A673 (cell line): ENCODE measurements at regions not wholly inside any gene's neighbourhood (a gene's known extent, or its start where the extent isn't known, plus 50 kb on each side); places are given as distances from the start of the nearest gene placed in this dataset.

ENCODE experiments used
- BruUV-seq: library from RNA; stranded (reverse); fragments of 400-500 nt; replicated peaks from 2 replicates; lab custom pipeline; 2021; lab: Mats Ljungman, UMichigan
- CTCF ChIA-PET: fragments of 300-600 bp; sonication (Branson Sonifier 250); formaldehyde crosslinking; loops from one replicate; lab custom pipeline; 2022; ENCODE audit warnings: antibody characterized with exemption; lab: Charles Lee
- POLR2A ChIA-PET: fragments of 300-600 bp; sonication (Branson Sonifier 250); formaldehyde crosslinking; loops from one replicate; lab custom pipeline; 2022; ENCODE audit warnings: antibody characterized with exemption; ENCODE audit not compliant: low non-redundant PET; lab: Charles Lee
- DNase-seq: peaks from one replicate; pipeline ENCODE4 v3.0.0-alpha.2; 2015; ENCODE audit warnings: low spot score
- H3K27ac ChIP-seq: fragments of 200-600 bp; sonication (generic); 2 replicates; pipeline ENCODE4 v1.5.1; 2016; ENCODE audit warnings: mixed run types, low read depth, mild to moderate bottlenecking, mixed read lengths, antibody characterized with exemption, low read length; ENCODE audit not compliant: poor library complexity, severe bottlenecking
- H3K27me3 ChIP-seq: fragments of 200-600 bp; sonication (generic); replicated peaks from 2 replicates; pipeline ENCODE4 v1.6.1; 2017; ENCODE audit warnings: mixed run types, low read depth, mild to moderate bottlenecking, mixed read lengths, antibody characterized with exemption, low read length; ENCODE audit not compliant: insufficient read depth, poor library complexity
- H3K36me3 ChIP-seq: fragments of 200-600 bp; sonication (generic); 2 replicates; pipeline ENCODE4 v1.6.1; 2016; ENCODE audit warnings: mixed run types, mild to moderate bottlenecking, mixed read lengths, antibody characterized with exemption, low read length; ENCODE audit not compliant: insufficient read depth, poor library complexity, severe bottlenecking
- H3K4me1 ChIP-seq: fragments of 200-600 bp; sonication (generic); 2 replicates; pipeline ENCODE4 v1.6.1; 2017; ENCODE audit warnings: mixed run types, mild to moderate bottlenecking, mixed read lengths, antibody characterized with exemption, low read length; ENCODE audit not compliant: insufficient read depth, poor library complexity, severe bottlenecking
- H3K4me3 ChIP-seq: fragments of 200-600 bp; sonication (generic); 2 replicates; pipeline ENCODE4 v1.5.1; 2016; ENCODE audit warnings: low read depth, mixed run types, mild to moderate bottlenecking, mixed read lengths, low read length; ENCODE audit not compliant: poor library complexity, severe bottlenecking
- H3K9me3 ChIP-seq: fragments of 200-600 bp; sonication (generic); 2 replicates; pipeline ENCODE4 v1.6.1; 2016; ENCODE audit warnings: mixed run types, low read depth, mild to moderate bottlenecking, mixed read lengths, antibody characterized with exemption, low read length; ENCODE audit not compliant: poor library complexity, severe bottlenecking
- CTCF ChIP-seq: fragments of 300-800, 200-600 bp; sonication (generic); conservative IDR thresholded peaks from 2 replicates; pipeline ENCODE4 v1.5.1; 2017; ENCODE audit warnings: low read depth, mild to moderate bottlenecking, antibody characterized with exemption, low read length, moderate library complexity, mixed read lengths
- EZH2 ChIP-seq: fragments of 200-600 bp; sonication (generic); IDR thresholded peaks from 2 replicates; pipeline ENCODE4 v1.6.1; 2017; ENCODE audit warnings: borderline replicate concordance, low read depth, mild to moderate bottlenecking, mixed read lengths, antibody characterized with exemption, low read length; ENCODE audit not compliant: poor library complexity, severe bottlenecking
- intact Hi-C: fragments of 100-400 bp; cut with micrococcal nuclease; formaldehyde crosslinking; loops from one replicate; pipeline ENCODE4 v1.10.0; 2022; ENCODE audit not compliant: unreplicated experiment

- Histone ChIP-seq H3K27me3 (no peaks in the 10 kb centered on the region), H3K4me1 (no peaks in the 10 kb centered on the region), H3K36me3 (no peaks in the 10 kb centered on the region), H3K9me3 (no peaks in the 10 kb centered on the region), H3K27ac (no peak overlapping the region), H3K4me3 (no peak overlapping the region)
- intact Hi-C loops = no loop called here
- TF ChIP-seq EZH2 (no peak), CTCF (no peak)
- POLR2A ChIA-PET = no interaction called here
- DNase-seq = no peak
- no TSS peak for BruUV-seq
- CTCF ChIA-PET = no interaction called here
Measured at GRCh38 chr20:60467078-60467477, 508.9 kb downstream of the CDH26 start.

- no TSS peak for BruUV-seq
- H3K4me3 ChIP-seq = no peak overlapping the region
- no peaks in the 10 kb centered on the region for H3K4me1 ChIP-seq
- no peak for TF ChIP-seq EZH2
- no peak for TF ChIP-seq CTCF
- DNase-seq = no peak
- no peak overlapping the region for H3K27ac ChIP-seq
- CTCF ChIA-PET = no interaction called here
- intact Hi-C loops = no loop called here
- H3K9me3 ChIP-seq = no peaks in the 10 kb centered on the region
- no peaks in the 10 kb centered on the region for H3K27me3 ChIP-seq
- POLR2A ChIA-PET = no interaction called here
- no peaks in the 10 kb centered on the region for H3K36me3 ChIP-seq
Measured at GRCh38 chr20:60467771-60468170, 509.5 kb downstream of the CDH26 start.

DNA sequence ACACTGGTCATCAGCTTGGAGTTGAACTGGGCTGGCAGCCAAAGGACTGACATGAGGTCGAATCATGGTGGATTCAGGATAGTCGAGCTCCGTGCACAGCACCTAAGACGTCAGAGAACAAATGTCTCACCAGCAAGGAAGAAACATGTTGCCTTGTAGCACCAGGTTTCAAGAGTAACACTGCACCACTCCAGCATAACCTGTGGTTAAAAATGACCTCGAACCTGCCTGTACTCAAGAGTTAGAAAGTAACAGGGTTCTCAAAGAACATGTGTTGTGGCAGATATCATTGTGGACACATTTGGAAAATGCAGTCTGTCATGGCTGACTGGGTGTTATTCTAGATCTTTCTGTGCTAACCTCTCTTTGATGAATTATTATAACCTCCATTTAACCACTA, 511.6 kb downstream of the CDH26 start:
- POLR2A ChIA-PET = no interaction called here
- intact Hi-C loops = no loop called here
- no peaks in the 10 kb centered on the region for H3K36me3 ChIP-seq
- BruUV-seq = no TSS peak
- no peaks in the 10 kb centered on the region for H3K9me3 ChIP-seq
- H3K27ac ChIP-seq = no peak overlapping the region
- no peaks in the 10 kb centered on the region for H3K27me3 ChIP-seq
- TF ChIP-seq CTCF (no peak), EZH2 (no peak)
- CTCF ChIA-PET = no interaction called here
- no peaks in the 10 kb centered on the region for H3K4me1 ChIP-seq
- no peak overlapping the region for H3K4me3 ChIP-seq
- DNase-seq = no peak
